ENCODE measurements at regions not wholly inside any gene's neighbourhood (a gene's known extent, or its start where the extent isn't known, plus 50 kb on each side); places are given as distances from the start of the nearest gene placed in this dataset.
"Not testable (repeated sequence)": the region's sequence is repeated elsewhere in the genome, so short reads cannot be mapped to it uniquely, and the experiment has no call there.

DNA sequence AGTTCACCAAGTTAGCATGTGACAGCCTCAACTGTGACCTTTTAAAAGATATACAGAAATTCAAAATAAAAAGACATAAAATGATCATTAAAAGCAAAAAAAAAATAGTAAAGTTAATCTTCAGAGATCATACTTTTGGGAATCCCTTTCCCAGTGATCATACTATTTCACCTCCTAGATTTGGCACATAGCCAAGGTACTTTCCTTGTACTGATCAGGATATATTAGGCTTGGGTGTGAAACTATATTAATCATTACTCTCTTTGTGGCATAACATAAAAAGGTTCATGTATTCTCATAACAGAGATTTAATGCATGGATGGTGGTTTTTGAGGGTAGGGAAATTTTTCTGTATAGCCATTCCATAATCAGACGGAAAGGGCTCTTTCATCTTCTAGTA lies 109.6 kb upstream of the ZWINT start:
- no peak for DNase-seq (ENCODE audit: low read depth in 2 of 2)

DNA sequence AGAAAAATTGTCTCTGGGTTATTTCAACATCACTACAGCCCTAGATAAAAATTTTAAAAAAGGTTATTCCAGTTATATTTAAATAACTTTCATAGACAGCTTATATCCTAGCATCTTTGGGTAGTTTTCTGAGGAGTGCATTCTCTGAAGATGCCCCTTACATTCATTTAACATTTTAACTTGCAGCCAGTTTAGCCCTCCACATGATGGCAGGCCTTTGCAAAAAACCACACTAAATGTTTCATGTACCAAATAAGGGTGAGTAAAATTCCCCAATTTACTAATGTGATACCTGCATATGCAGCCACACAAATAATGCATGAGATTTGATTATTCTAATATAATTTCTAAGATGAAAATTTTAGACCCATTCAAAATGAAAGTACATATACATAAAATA lies 108.4 kb upstream of the ZWINT start:
- no peak for DNase-seq (ENCODE audit: low read depth in 2 of 2)

DNA sequence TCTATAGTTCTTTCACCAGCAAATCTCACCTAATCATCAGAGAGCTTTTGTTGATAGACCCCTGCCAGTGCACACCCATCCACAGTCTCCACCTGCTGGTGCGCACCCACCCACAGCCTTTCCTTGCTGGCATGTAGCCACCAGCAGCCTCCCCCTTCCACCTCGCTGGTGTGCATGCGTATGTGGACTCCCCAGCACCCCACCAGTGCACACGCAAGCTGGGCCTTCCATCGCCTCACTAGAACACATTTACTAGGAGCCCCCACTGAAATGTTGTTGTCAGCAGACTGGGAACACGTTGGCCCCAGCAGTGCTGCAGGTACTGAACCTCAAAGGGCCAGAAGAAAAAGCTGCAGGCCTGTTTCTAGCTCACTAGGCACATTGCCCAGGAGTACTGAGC lies 104.9 kb upstream of the ZWINT start:
- no peak for DNase-seq (ENCODE audit: low read depth in 2 of 2)

DNA sequence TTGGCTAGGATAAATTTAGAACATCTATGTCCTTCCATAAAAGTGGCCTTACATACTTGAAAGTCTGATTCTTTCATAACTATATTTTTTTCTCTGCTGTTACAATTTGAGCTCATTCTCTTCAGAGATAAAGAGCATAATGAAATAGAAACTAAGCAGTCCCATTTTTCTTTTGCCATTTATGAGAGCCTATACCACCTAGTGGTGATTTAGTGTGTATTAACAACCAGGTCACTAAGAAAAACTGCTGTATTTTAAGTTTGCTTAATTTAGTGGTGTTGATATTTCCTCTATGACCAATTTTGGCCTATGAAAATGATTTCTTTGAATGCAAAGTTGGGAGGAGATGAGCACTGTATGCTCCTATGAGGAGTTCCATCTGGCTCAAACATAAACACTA lies 88.7 kb upstream of the ZWINT start:
- DNase-seq (ENCODE audit: low read depth in 2 of 2) = no peak

DNA sequence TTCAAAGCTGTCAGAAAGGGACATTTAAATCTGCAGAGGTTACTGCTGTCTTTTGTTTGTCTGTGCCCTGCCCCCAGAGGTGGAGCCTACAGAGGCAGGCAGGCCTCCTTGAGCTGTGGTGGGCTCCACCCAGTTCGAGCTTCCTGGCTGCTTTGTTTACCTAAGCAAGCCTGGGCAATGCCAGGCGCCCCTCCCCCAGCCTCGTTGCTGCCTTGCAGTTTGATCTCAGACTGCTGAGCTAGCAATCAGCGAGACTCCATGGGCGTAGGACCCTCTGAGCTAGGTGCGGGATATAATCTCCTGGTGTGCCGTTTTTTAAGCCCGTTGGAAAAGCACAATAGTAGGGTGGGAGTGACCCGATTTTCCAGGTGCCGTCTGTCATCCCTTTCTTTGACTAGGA lies 86.6 kb upstream of the ZWINT start:
- DNase-seq (ENCODE audit: low read depth in 2 of 2) = not testable (repeated sequence)

DNA sequence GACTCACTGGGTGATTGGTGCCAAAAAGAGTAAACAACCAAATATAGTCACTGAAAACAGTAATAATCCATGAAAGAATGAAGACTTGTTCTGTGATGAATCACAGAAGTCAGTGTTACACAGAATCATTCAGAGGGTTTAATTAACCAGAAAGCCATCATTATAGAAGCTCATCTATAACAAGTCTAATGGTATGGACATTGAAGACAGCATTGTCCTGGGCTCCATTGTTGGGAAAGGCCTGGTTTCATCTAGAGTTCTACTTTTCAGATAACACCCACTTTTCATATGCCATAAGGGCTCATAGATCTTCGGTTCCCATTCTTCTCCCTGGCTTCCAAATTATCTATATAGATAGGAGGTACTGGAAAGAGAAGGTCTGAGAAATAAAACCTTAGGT lies 80.3 kb upstream of the ZWINT start:
- not testable (repeated sequence) for DNase-seq (ENCODE audit: low read depth in 2 of 2)
